H9 (cell line): ENCODE measurements at regions not wholly inside any gene's neighbourhood (a gene's known extent, or its start where the extent isn't known, plus 50 kb on each side); places are given as distances from the start of the nearest gene placed in this dataset.
"Not testable (repeated sequence)": the region's sequence is repeated elsewhere in the genome, so short reads cannot be mapped to it uniquely, and the experiment has no call there.

Source experiments
- DNase-seq: peaks from one replicate; pipeline ENCODE4 v3.0.0-alpha.2; 2017
- H2AFZ ChIP-seq: one replicate; pipeline ENCODE4 v1.6.1; 2013; ENCODE audit warnings: mild to moderate bottlenecking, low read length, control low read depth, moderate library complexity
- H2AK5ac ChIP-seq: 2 replicates; pipeline ENCODE4 v1.6.1; 2013; ENCODE audit warnings: low read length, control low read depth, mixed read lengths; ENCODE audit not compliant: insufficient read length
- H2BK120ac ChIP-seq: one replicate; pipeline ENCODE4 v1.6.1; 2013; ENCODE audit warnings: low read depth, mild to moderate bottlenecking, low read length, control low read depth, inconsistent platforms; ENCODE audit not compliant: poor library complexity, severe bottlenecking
- H2BK12ac ChIP-seq: 2 replicates; pipeline ENCODE4 v1.6.1; 2013; ENCODE audit warnings: low read length, control low read depth, mixed read lengths, low read depth; ENCODE audit not compliant: insufficient read length
- H2BK15ac ChIP-seq: 2 replicates; pipeline ENCODE4 v1.6.1; 2013; ENCODE audit warnings: low read depth, low read length, control low read depth
- H2BK20ac ChIP-seq: one replicate; pipeline ENCODE4 v1.6.1; 2013; ENCODE audit warnings: low read depth, mild to moderate bottlenecking, low read length, control low read depth, inconsistent platforms; ENCODE audit not compliant: poor library complexity, severe bottlenecking
- H2BK5ac ChIP-seq: 2 replicates; pipeline ENCODE4 v1.6.1; 2013; ENCODE audit warnings: low read length, control low read depth, mixed read lengths; ENCODE audit not compliant: insufficient read length
- H3K14ac ChIP-seq: 2 replicates; pipeline ENCODE4 v1.6.1; 2013; ENCODE audit warnings: low read length, control low read depth; ENCODE audit not compliant: insufficient read depth
- H3K18ac ChIP-seq: 2 replicates; pipeline ENCODE4 v1.6.1; 2013; ENCODE audit warnings: low read depth, mild to moderate bottlenecking, mixed read lengths, low read length, control low read depth; ENCODE audit not compliant: insufficient read length
- H3K23ac ChIP-seq: 2 replicates; pipeline ENCODE4 v1.6.1; 2013; ENCODE audit warnings: low read length, control low read depth, mixed read lengths, low read depth; ENCODE audit not compliant: insufficient read length
- H3K23me2 ChIP-seq: 2 replicates; pipeline ENCODE4 v1.6.1; 2013; ENCODE audit warnings: low read depth, mild to moderate bottlenecking, mixed read lengths, low read length, control low read depth; ENCODE audit not compliant: insufficient read length, poor library complexity, severe bottlenecking
- H3K27ac ChIP-seq: 2 replicates; pipeline ENCODE4 v1.5.1; 2013; ENCODE audit warnings: low read length, control low read depth, mixed read lengths, low read depth; ENCODE audit not compliant: insufficient read length
- H3K27me3 ChIP-seq: 2 replicates; pipeline ENCODE4 v1.6.1; 2013; ENCODE audit warnings: low read length, control low read depth, inconsistent platforms; ENCODE audit not compliant: insufficient read depth
- H3K4ac ChIP-seq: 2 replicates; pipeline ENCODE4 v1.6.1; 2013; ENCODE audit warnings: low read depth, mild to moderate bottlenecking, control low read depth, inconsistent platforms, low read length, moderate library complexity
- H3K4me1 ChIP-seq: 2 replicates; pipeline ENCODE4 v1.6.1; 2013; ENCODE audit warnings: low read length, control low read depth, inconsistent platforms; ENCODE audit not compliant: insufficient read depth
- H3K4me2 ChIP-seq: 2 replicates; pipeline ENCODE4 v1.6.1; 2013; ENCODE audit warnings: low read length, control low read depth, mixed read lengths; ENCODE audit not compliant: insufficient read length, insufficient read depth
- H3K56ac ChIP-seq: 2 replicates; pipeline ENCODE4 v1.6.1; 2013; ENCODE audit warnings: low read depth, mild to moderate bottlenecking, mixed read lengths, low read length, control low read depth; ENCODE audit not compliant: insufficient read length
- H3K79me1 ChIP-seq: 2 replicates; pipeline ENCODE4 v1.6.1; 2013; ENCODE audit warnings: low read depth, mild to moderate bottlenecking, moderate library complexity, low read length, control low read depth, inconsistent platforms; ENCODE audit not compliant: insufficient read depth, poor library complexity, severe bottlenecking
- H3K79me2 ChIP-seq: 2 replicates; pipeline ENCODE4 v1.6.1; 2013; ENCODE audit warnings: low read length, control low read depth, inconsistent platforms; ENCODE audit not compliant: insufficient read depth
- H3K9ac ChIP-seq: 2 replicates; pipeline ENCODE4 v1.6.1; 2013; ENCODE audit warnings: low read length, control low read depth, mixed read lengths; ENCODE audit not compliant: insufficient read length; ENCODE audit errors: extremely low read depth
- H3K9me3 ChIP-seq: one replicate; pipeline ENCODE4 v1.6.1; 2013; ENCODE audit warnings: low read depth, low read length, inconsistent platforms; ENCODE audit not compliant: control insufficient read depth
- H3T11ph ChIP-seq: one replicate; pipeline ENCODE4 v1.6.1; 2013; ENCODE audit warnings: mild to moderate bottlenecking, low read length, control low read depth, inconsistent platforms
- H4K20me1 ChIP-seq: one replicate; pipeline ENCODE4 v1.6.1; 2013; ENCODE audit not compliant: control insufficient read depth, insufficient read length, insufficient read depth
- H4K5ac ChIP-seq: 2 replicates; pipeline ENCODE4 v1.6.1; 2013; ENCODE audit warnings: low read depth, mild to moderate bottlenecking, mixed read lengths, low read length, control low read depth; ENCODE audit not compliant: insufficient read length
- H4K8ac ChIP-seq: replicated peaks from 2 replicates; pipeline ENCODE4 v1.6.1; 2013; ENCODE audit warnings: low read length, control low read depth, mixed read lengths, low read depth; ENCODE audit not compliant: insufficient read length
- H4K91ac ChIP-seq: 2 replicates; pipeline ENCODE4 v1.6.1; 2013; ENCODE audit warnings: low read depth, mild to moderate bottlenecking, moderate library complexity, mixed read lengths, low read length, control low read depth; ENCODE audit not compliant: insufficient read length
- H3K27ac Mint-ChIP-seq, 3 experiments: 2 replicates in 2 of 3; 3 replicates in 1 of 3; pipeline ENCODE4 v1.8.0; 2020 to 2021; ENCODE audit warnings: mixed read lengths in 3 of 3, mild to moderate bottlenecking in 1 of 3, moderate library complexity in 1 of 3
- H3K27me3 Mint-ChIP-seq: 2 replicates; pipeline ENCODE4 v1.8.0; 2021; ENCODE audit warnings: low read depth, mild to moderate bottlenecking, moderate library complexity, mixed read lengths
- H3K36me3 Mint-ChIP-seq, 3 experiments: 2 replicates in 2 of 3; 3 replicates in 1 of 3; pipeline ENCODE4 v1.8.0; 2020 to 2021; ENCODE audit warnings: low read depth in 3 of 3, mixed read lengths in 3 of 3; ENCODE audit not compliant: insufficient read depth in 1 of 3
- H3K4me1 Mint-ChIP-seq, 2 experiments: 2 replicates each; pipeline ENCODE4 v1.8.0; 2020; ENCODE audit warnings: mixed read lengths in 2 of 2
- H3K4me3 Mint-ChIP-seq, 2 experiments: 2 replicates in 1 of 2; 3 replicates in 1 of 2; pipeline ENCODE4 v1.8.0; 2020 to 2021; ENCODE audit warnings: mild to moderate bottlenecking in 2 of 2, mixed read lengths in 2 of 2, moderate library complexity in 1 of 2
- H3K9me3 Mint-ChIP-seq, 2 experiments: 2 replicates in 1 of 2; 3 replicates in 1 of 2; pipeline ENCODE4 v1.8.0; 2020; ENCODE audit warnings: mild to moderate bottlenecking in 2 of 2, mixed read lengths in 2 of 2, moderate library complexity in 1 of 2
- CTCF ChIP-seq: fragments of 200-600 bp; sonication (generic); conservative IDR thresholded peaks from 3 replicates; pipeline ENCODE4 v1.8.0; 2021; ENCODE audit warnings: antibody characterized with exemption, mild to moderate bottlenecking
- WGBS: extraction: QIAGEN DNeasy Blood & Tissue Kit; methylation state at CpG from one replicate; pipeline ENCODE4 v1.1.7; 2013; ENCODE audit warnings: missing lambda C conversion rate, low lambda C conversion rate, mixed read lengths; ENCODE audit not compliant: insufficient read length; ENCODE audit errors: extremely low coverage; 5-methylcytosine and 5-hydroxymethylcytosine counted together

- not testable (repeated sequence) for H3K23ac ChIP-seq, H2AK5ac ChIP-seq, H4K5ac ChIP-seq, H3K18ac ChIP-seq, H2BK20ac ChIP-seq, H3K4me3 Mint-ChIP-seq, H3K27ac Mint-ChIP-seq, H2AFZ ChIP-seq, H3K14ac ChIP-seq, H2BK15ac ChIP-seq, H3K79me2 ChIP-seq, H3K27me3 ChIP-seq, H4K20me1 ChIP-seq, DNase-seq, H3K56ac ChIP-seq, H3K4me1 ChIP-seq, H3K27ac ChIP-seq, H2BK120ac ChIP-seq, H4K91ac ChIP-seq, H3K9me3 ChIP-seq, H3T11ph ChIP-seq, H3K79me1 ChIP-seq, H3K9ac ChIP-seq, H4K8ac ChIP-seq, H3K23me2 ChIP-seq, H2BK5ac ChIP-seq, H2BK12ac ChIP-seq, H3K4me2 ChIP-seq, H3K4ac ChIP-seq, H3K27me3 Mint-ChIP-seq
- WGBS, result no CpG with 5 or more reads among the region's 4 CpGs
- H3K4me1 Mint-ChIP-seq, result peaks cover 12 to 13% of the 10 kb centered on the region in 2 experiments
- H3K9me3 Mint-ChIP-seq, result peaks cover 28 to 31% of the 10 kb centered on the region in 2 experiments
- TF ChIP-seq CTCF, result peak; percentile 40; the same call in 2 of the 3 replicates
- peaks cover 25 to 33% (median 30%) of the 10 kb centered on the region in 3 experiments for H3K36me3 Mint-ChIP-seq
Measured at GRCh38 chr3:130155464-130155863, 73.8 kb downstream of the ALG1L2 start.

DNA sequence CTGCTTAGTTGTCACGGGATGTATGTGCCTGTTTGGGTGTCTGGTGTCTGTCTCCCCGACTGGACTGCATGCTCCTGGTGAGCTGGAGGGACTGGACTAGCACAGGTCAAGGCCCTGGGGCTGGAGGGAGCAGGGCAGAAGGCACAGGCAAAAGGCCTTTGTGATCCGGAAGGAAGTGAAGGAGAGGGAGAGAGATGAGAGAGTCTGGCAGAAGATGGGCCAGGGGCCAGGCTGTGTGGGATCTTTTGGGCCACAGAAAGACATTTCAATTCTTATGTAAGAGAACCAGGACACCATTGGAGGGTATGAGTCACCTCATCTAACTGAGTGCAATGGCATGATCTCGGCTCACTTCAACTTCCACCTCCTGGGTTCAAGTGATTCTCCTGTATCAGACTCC, 85.2 kb downstream of the ALG1L2 start:
- not testable (repeated sequence) for H2BK20ac ChIP-seq, H3T11ph ChIP-seq, H2BK15ac ChIP-seq, H2BK120ac ChIP-seq, H3K79me1 ChIP-seq, H3K9me3 Mint-ChIP-seq, H3K4me3 Mint-ChIP-seq, H3K23me2 ChIP-seq, H4K91ac ChIP-seq, H4K8ac ChIP-seq, H2BK5ac ChIP-seq, H3K9ac ChIP-seq, H4K20me1 ChIP-seq, H4K5ac ChIP-seq, H3K23ac ChIP-seq, H3K14ac ChIP-seq, H3K9me3 ChIP-seq, H3K4me2 ChIP-seq, H2AFZ ChIP-seq, H3K36me3 Mint-ChIP-seq, H3K56ac ChIP-seq, H3K4me1 ChIP-seq, H3K27me3 ChIP-seq, H3K79me2 ChIP-seq, H2BK12ac ChIP-seq, H2AK5ac ChIP-seq, H3K4ac ChIP-seq, DNase-seq, H3K27me3 Mint-ChIP-seq, H3K27ac ChIP-seq
- H3K27ac Mint-ChIP-seq, result peak overlapping the region; percentile 49 to 69 (median 64); a peak in 4 of 7 replicates
- peak overlapping the region; percentile 48 for H3K18ac ChIP-seq
- peaks cover 18 to 19% of the 10 kb centered on the region in 2 experiments for H3K4me1 Mint-ChIP-seq
- WGBS, result no CpG with 5 or more reads among the region's 4 CpGs
